DMS 273 (cell line): ENCODE measurements at regions not wholly inside any gene's neighbourhood (a gene's known extent, or its start where the extent isn't known, plus 50 kb on each side); places are given as distances from the start of the nearest gene placed in this dataset.
"Not testable (repeated sequence)": the region's sequence is repeated elsewhere in the genome, so short reads cannot be mapped to it uniquely, and the experiment has no call there.

ENCODE experiments used
- DNase-seq: peaks from one replicate; lab custom pipeline; 2025; ENCODE audit not compliant: unreplicated experiment; lab: John Stamatoyannopoulos, UW

DNA sequence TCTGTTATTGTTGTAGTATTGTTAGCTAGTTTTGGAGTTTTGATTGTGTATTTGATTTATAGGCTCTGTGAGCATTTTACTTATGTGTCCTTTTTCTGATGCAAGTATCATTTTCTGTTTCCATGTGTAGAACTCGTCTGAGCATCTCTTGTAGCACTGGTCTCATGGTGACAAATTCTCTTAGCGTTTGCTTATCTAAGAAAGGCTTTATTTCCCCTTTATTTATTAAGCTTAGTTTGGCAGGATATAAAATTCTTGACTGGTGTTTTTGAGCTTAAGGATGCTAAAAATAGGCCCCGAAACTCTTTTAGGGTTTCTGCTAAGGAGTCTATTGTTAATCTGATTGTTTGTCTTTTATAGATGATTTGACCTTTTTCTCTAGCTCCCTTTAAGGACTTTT lies 57.6 kb upstream of the THUMPD2 start:
- no peak for DNase-seq

GRCh38 chr2:39834426-39834825 lies 55.4 kb upstream of the THUMPD2 start:
- no peak for DNase-seq

DNA sequence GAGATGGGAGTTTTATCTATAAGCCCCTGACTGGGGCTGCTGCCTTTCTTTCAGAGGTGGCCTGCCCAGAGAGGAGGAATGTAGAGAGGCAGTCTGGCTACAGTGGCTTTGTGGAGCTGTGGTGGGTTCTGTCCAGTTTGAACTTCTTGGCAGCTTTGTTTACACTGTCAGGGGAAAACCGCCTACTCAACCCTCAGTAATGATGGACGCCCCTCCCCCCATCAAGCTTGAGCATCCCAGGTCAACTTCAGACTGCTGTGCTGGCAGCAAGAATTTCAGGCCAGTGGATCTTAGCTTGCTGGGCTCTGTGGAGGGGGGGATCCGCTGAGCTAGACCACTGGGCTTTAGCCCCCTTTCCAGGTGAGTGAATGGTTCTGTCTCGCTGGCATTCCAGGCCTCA lies 51.6 kb upstream of the THUMPD2 start:
- not testable (repeated sequence) for DNase-seq
